Activated CD8-positive, alpha-beta memory T cell treated with anti-CD3 and anti-CD28 coated beads, Interleukin-2, amount 50 U/mL, for 4 hours (primary cell): ENCODE measurements at regions not wholly inside any gene's neighbourhood (a gene's known extent, or its start where the extent isn't known, plus 50 kb on each side); places are given as distances from the start of the nearest gene placed in this dataset.

Experiments
- DNase-seq: peaks from one replicate; pipeline ENCODE4 v3.0.0-alpha.2; 2020

DNA sequence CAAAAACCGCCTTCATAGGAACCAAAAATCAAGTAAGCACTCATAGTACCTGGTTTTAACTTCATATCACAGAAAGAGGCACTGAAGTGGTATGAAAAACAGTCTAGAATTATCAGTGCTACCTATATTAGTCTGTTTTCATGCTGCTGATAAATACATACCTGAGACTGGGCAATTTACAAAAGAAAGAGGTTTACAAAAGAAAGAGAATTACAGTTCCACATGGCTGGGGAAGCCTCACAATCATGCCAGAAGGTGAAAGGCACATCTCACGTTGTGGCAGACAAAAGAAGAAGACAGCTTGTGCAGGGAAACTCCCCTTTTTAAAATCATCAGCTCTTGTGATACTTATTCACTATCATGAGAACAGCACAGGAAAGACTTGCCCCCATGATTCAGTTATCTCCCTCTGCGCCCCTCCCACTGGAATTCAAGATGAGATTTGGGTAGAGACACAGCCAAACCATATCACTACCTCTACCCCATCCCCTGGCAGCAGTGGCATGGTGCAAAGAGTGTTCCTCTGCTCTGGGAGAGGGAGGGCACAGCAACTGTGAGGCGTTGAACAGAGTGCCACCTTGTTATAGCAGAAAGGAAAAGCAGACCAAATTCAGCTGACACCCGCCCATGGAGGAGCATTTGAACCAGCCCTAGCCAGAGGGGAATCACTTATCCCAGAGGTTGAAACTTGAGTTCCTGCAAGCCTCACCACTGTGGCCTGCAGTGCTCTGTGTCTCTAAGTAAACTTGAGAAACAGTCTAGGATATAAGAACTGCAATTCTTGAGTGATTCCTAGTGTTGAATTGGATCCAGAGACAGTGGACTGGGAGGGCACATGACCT is 61.9 kb upstream of the PTPRZ1 start:
- no peak for DNase-seq

- DNase-seq: no peak
Measured at GRCh38 chr7:121807078-121807477, 65.9 kb upstream of the PTPRZ1 start.

DNA sequence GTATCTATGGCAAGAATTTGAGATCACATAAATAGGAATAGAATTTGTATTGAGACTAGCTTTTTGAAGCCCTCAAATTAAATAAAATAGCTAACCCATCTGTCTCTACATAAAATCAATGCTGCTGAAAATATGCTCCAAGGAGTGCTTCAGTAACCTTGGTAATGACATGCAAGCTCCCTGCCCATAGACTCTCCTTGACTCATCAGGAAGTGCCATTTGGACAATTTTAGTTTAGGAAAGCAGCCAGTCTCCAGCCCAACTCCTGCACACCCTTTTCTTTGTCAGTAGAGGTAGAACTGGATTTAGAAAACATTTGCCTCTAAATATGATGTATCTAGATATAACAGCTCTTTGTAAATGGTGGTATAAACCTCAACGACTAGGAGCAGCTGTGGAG is 69.9 kb upstream of the PTPRZ1 start:
- no peak for DNase-seq

DNA sequence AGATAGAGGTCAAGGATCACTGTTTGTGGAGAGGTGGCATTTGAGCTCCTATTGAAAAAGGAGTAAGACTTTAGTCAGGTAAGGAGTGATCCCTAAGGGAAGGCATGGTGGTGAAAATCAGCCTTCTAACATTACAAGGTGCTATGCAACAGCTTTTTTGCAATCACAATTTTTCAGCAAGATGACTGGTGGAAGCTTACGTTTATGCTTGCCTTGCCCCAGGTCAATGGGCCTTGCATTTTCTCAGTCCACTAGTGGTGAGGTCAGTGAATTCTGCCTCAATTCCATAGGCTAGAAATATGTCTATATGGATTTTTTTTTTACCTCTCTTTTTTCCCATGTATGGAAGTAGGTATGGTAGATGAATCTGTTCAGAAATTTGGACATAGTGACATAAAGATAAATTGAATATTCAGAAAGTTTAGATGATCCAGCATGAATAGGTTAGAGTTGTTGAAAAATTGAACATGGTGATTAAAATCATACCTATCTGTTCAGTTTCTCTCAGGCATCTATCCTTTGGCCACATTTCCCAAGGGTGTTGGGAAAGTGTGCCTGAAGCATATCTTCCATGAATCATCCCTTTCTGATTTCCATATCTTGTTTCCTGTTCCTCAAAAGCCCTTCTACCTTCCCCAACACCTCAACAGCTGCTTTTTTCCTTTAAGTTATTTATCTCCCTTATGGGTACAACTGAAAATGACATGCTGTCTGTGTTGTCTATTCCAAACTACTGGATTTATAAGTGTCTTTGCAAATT is 71.9 kb upstream of the PTPRZ1 start:
- DNase-seq: no peak

GRCh38 chr7:121798896-121799295 is 74.1 kb upstream of the PTPRZ1 start:
- no peak for DNase-seq

DNA sequence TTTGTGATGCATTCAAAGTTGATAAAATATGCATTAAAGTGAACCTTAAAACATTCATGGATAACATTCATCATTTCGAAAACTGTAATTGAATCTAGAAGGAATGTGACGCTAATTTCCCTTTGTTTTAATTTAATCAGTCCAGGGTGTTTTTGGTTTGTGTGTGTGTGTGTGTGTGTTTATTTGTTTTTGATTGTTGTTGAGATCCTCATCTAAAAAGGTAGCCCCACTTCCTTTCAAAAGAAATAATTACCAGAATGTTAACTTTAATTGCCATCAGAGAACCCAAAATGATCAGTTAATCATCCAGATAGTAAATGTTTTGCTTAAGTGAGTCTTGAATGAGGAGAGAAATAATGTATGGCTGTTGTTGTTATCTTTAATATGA is 74.5 kb upstream of the PTPRZ1 start:
- DNase-seq: no peak

GRCh38 chr7:121797657-121798452 is 75.1 kb upstream of the PTPRZ1 start:
- DNase-seq: no peak

DNA sequence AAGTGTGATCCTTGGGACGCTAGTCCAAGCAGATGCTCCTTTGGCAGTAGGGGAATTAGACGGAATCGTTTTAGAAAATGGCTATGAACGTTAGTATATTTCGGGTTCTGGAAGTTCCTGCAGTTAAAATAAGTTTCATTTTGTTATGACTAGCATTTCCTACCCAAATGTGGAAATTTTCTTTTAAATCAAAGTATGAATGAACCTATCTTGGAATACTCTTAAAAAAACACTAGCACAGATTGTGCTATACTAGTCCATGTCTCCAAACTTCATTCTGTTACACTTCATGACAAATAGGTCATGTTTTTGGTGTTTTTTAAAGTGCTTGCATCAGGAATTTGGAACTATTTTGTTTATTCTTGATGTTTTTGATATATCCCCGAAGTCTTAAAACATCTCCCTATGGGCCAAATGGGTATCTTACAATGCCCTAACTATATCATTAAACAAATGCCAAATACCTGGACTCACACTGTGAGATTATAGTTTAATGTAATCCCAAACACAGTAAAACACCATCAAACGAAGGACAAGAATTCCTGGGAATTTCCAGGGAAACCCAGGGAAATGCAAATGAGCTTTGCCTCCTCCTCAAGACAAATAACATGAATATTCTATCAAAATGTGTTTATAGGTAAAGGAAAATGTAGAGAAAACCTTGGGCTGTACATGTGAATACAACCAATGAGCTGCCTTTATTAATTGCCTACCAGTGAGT is 75.9 kb upstream of the PTPRZ1 start:
- no peak for DNase-seq

GRCh38 chr7:121796381-121796780 is 76.6 kb upstream of the PTPRZ1 start:
- DNase-seq: no peak

DNA sequence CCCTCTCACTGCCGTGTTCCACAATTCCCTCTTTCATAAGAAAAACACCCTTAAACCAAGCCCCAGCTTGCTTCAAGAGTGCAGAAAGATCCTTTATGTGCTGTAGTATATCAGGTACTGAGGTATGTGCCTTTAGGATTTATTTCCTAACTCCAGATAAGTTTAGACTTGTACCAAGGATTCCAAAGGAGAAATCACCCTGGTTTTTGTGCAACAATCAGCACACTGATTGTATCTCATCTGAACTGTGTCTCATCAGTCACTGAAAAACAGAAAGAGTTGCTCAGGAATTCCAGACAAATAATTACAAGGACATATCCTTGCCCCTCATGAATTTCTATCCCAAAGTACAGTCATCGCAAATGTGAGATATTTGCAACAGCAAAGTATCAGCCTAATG is 77.2 kb upstream of the PTPRZ1 start:
- no peak for DNase-seq

DNA sequence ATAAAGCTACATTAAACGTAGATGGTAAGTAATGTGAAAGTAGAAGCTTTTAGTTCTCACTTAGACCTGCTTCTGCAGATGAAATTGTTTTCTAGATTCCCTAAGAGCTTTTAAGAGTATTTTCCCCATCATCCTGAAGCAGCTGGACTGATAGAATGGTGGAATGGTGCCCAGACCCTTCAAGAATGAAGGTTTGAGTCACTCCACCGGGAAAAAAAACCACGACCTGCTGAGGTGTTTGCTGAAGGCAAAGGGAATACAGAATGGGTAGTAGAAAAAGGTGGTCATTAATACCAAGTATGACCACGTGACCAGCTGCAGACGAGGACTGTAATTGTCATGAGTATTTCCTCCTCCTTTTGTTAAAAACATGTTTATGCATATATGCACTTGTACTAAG is 79.2 kb upstream of the PTPRZ1 start:
- no peak for DNase-seq

- no peak for DNase-seq
Measured at GRCh38 chr7:121777672-121778071, 95.3 kb upstream of the PTPRZ1 start.

- DNase-seq: no peak
Measured at GRCh38 chr7:121774563-121774962, 98.4 kb upstream of the PTPRZ1 start.

DNA sequence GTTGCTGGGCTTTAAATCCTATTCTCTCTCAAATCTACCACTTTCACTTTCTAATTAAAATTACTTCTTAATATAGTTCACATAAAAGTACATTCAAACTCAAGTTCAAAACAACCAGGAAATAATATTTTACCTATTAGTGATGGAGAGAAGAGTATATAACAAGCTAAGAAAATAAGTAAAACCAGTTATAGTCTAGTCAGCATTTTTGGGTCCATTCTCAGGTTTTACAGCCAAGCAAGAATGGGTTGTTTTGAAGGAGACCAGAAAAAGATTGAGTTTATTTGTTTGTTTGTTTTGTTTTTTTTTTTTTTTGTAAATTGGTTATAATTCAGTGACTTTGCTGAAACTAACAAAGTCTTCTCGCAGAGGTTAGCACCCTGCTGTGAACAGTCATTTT is 106.3 kb upstream of the PTPRZ1 start:
- no peak for DNase-seq

- DNase-seq: no peak
Measured at GRCh38 chr7:121761399-121761798, 111.6 kb upstream of the PTPRZ1 start.

GRCh38 chr7:121755818-121756552 is 117.0 kb upstream of the PTPRZ1 start:
- DNase-seq: no peak

GRCh38 chr7:121755286-121755685 is 117.7 kb upstream of the PTPRZ1 start:
- no peak for DNase-seq

GRCh38 chr7:121753944-121754343 is 119.0 kb upstream of the PTPRZ1 start:
- no peak for DNase-seq

DNA sequence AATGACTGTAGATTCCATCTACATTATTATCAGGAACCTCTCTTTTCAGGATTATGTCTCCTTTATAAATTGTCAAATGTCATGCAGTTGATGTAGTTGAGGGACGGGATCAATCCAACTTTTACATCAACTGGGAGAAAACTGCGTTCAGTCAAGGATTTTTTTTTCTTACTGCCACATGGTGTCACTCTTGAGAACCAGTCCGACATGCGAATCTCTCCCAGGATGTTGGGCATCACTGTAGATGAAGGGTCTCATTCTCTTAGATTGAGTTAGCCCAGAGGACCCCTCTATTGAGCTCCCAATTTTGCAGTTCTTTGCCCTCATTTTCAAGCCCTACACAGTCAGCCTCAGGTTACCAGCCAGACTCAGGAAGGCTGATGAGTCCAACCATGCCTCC is 120.3 kb upstream of the PTPRZ1 start:
- no peak for DNase-seq

- no peak for DNase-seq
Measured at GRCh38 chr7:121748546-121748945, 124.4 kb upstream of the PTPRZ1 start.

- no peak for DNase-seq
Measured at GRCh38 chr7:121745856-121746255, 127.1 kb upstream of the PTPRZ1 start.

DNA sequence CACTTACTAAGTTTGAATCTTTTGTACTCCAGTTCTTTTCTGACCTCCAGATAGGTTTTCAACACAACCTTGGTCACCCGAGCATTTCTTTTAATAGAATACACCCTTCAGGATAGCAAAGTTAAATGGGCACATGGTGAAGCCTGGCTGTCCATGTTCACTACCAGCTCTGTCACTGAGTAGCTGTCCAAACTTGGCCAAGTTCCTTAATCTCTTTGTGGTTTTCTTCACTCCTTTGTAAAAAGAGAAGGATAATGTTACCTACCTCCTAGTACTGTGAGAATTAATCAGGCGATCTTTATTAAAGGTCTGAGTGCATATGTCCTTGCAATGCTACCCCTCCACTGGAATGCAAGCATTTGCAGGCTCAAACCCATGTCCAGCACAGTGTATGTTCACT is 128.1 kb upstream of the PTPRZ1 start:
- no peak for DNase-seq
